Adrenal gland (tissue), 5 donors: ENCODE measurements at regions not wholly inside any gene's neighbourhood (a gene's known extent, or its start where the extent isn't known, plus 50 kb on each side); places are given as distances from the start of the nearest gene placed in this dataset.

Experiments
- CTCF ChIP-seq, 6 experiments: fragments of 450-650 bp in 4 of 6; fragments of 200-600 bp in 2 of 6; sonication (generic) in 1 of 6; IDR thresholded peaks; 1 replicate in 5 of 6; 2 replicates in 1 of 6; pipeline versions ENCODE4 v1.5.1 to v1.8.0; 2016 to 2021; ENCODE audit warnings: antibody characterized with exemption in 6 of 6, mild to moderate bottlenecking in 2 of 6, moderate library complexity in 1 of 6
- POLR2A ChIP-seq, 2 donors: fragments of 450-650 bp; IDR thresholded peaks; one replicate each; pipeline ENCODE4 v1.6.1; 2017; ENCODE audit warnings: antibody characterized with exemption in 2 of 2, mild to moderate bottlenecking in 2 of 2, moderate library complexity in 1 of 2
- donor health status: DM: no; HTN: no; CAD: no.

DNA sequence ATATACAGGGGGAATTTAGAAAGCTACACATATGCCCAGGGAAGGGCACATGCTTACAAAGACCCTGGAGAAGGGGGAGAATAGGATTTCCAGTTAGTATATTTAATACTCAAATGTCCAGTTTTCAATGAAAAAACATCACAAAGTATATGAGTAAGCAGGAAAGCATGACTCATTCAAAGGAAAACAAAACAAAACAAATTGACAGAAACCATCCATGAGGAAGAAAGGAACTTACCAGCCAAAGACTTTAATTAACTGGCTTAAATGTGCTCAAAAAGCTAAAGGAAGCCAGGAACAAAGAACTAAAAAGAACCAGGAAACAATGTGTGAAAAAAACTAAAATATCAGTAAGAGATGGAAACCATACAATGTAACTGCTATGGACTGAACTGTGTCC lies 716.2 kb upstream of the ARGLU1 start:
- TF ChIP-seq CTCF (IDR thresholded peaks at IDR 0.05) (no peak), POLR2A (IDR thresholded peaks at IDR 0.05) (no peak)
